Epithelial cell of esophagus (primary cell): ENCODE measurements at regions not wholly inside any gene's neighbourhood (a gene's known extent, or its start where the extent isn't known, plus 50 kb on each side); places are given as distances from the start of the nearest gene placed in this dataset.

Source experiments
- DNase-seq: peaks from one replicate; pipeline ENCODE4 v3.0.0; 2010; ENCODE audit warnings: low read depth
- H3K4me3 ChIP-seq: 2 replicates; pipeline ENCODE4 v1.5.1; 2011; ENCODE audit warnings: mild to moderate bottlenecking, low read length, control low read depth
- TF ChIP-seq, protein P1 (sequence below): IDR thresholded peaks from 2 replicates; pipeline ENCODE4 v1.5.1; 2011; ENCODE audit warnings: low read depth, mild to moderate bottlenecking, low read length, control low read depth, inconsistent platforms; ENCODE audit not compliant: insufficient read depth; ENCODE audit errors: missing control alignments

DNA sequence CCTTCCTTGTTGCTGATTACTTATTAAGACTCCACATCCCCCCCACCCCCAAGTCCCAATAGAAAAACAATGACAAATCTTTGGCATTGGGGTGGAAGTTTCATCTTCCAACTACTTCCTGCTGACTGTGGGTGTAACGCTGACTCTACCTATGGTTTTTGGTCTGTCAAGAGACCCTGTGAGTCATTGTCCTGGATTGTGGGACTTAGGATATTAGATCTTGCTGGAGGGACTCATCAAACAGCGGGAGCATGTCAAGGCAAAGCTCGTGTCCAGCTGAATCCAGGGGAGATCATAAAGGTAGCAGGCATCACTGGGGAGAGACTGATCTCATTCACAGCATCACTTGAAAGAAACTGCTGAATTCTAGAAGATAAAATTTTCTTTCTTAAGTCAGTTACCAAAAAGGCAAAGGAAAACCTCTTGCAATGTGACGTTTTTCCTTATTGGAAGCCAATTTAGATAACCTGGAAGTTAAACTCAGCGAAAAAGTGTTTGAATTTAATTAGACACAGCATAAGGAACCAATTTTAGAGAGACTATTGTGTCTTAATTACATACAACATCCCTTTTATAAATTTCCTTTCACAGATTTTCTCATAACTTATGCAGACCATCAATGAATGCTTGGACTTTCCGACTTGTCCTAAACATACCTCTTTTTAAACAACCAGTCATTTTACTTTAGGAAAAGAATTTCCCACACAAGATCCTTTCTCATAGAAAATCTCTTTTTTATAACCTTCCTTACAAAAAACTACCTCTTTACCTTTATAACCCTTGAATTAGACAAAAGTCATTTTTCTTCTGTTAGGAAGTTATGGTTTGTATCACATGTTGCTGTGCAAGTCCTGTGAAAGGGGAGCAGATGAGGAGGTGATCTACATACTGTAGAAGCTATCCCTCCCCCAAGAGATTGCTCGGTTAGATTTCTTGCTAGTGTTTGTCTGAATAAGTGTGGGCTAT, 94.6 kb upstream of the SCAF11 start:
- no peak overlapping the region for H3K4me3 ChIP-seq
- TF ChIP-seq, protein P1, sequence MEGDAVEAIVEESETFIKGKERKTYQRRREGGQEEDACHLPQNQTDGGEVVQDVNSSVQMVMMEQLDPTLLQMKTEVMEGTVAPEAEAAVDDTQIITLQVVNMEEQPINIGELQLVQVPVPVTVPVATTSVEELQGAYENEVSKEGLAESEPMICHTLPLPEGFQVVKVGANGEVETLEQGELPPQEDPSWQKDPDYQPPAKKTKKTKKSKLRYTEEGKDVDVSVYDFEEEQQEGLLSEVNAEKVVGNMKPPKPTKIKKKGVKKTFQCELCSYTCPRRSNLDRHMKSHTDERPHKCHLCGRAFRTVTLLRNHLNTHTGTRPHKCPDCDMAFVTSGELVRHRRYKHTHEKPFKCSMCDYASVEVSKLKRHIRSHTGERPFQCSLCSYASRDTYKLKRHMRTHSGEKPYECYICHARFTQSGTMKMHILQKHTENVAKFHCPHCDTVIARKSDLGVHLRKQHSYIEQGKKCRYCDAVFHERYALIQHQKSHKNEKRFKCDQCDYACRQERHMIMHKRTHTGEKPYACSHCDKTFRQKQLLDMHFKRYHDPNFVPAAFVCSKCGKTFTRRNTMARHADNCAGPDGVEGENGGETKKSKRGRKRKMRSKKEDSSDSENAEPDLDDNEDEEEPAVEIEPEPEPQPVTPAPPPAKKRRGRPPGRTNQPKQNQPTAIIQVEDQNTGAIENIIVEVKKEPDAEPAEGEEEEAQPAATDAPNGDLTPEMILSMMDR: no peak
- peak; percentile 49 for DNase-seq

DNA sequence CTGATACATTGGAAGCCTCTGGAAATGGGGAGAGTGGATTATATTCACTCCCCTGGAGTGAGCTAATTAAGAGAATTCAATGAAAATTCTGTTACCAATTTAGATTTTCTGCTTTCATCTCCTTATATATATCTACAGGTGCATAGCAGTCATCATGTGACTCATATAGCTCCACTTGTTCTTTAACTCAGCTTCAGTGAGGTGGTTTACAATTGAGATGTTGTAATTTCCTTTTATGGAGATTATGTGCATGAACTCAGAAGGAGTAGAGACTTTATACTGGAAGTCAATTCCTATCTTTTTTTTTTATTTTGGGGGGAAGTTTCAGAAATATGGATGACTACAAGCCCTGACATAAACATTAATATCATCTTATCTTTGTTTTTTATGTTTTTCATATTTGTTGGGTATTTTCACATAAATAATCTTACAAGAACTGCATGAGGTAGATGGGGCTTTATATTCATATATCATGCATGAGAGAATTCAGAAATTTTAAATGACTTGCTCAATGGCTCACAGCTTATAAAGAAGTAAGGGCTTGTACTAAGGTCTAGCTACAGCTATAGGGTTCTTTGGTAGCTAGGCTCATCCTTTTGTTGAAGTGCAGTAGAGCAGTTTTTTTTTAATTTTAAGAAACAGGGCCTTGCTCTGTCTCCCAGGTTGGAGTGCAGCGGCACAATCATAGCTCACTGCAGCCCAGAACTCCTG, 92.3 kb upstream of the SCAF11 start:
- TF ChIP-seq, protein P1: no peak
- DNase-seq: peak; percentile 46
- no peak overlapping the region for H3K4me3 ChIP-seq

DNA sequence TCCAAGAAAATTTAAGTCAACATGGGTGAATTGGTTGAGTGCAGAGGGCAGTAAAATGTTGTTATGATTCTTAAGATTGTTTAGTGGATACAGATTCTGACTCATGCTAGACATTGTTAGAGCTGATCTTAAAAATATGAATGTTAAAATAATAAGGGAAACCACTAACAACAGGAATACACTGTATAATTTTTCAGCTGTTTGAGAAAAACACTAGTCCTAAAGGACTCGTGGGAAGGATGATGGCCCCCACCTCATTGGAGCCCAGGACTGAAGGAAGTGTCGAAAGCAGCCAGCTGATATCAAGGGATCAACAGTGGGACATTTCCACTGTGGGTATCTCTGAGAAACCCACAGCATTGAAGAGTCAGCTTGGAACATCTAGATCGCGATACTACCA, 82.9 kb upstream of the SCAF11 start:
- TF ChIP-seq, protein P1: no peak
- DNase-seq: no peak

DNA sequence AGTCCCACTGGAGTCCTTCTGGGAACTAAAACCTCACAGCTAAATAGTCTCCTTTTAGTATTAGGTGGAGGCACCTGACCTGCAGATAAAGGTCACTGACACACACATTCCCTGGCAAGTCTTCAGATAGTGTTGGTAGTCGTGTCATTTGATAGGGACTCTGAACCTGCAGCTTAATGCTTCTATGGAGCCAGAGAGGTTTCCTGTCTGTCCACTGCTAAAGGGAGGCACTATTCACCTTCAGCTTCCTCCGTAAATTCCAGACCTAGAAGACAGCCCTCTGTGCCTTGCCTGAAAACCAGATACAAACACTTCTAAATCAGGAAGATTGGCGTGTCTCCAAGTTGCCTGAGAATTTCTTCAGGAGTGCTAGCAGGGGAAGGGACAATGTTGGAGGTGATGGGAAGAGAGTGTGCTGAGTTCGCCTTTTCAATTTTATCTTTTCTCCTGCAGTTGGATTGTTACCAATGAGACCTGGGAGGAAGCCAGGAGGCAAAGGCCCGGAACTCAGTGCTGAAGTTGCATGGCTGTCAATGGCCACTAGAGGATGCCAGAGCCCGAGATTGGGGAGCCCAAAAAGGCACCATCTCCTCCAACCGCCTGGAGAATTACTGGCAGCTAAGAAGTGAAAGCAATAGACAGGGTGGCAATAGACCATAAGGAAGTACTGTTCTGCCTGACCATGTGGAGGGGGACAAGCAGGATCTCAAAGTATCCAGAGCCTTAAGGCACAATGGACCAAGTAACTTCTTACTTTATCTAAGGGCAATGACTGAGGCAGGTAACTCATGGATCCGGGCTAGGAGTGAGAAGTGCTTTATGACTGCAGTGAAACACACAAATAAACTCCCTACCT, 81.6 kb upstream of the SCAF11 start:
- peak; percentile 76 for DNase-seq
- TF ChIP-seq, protein P1: peak; percentile 100
- H3K4me3 ChIP-seq: no peak overlapping the region

More for the DNA sequence above, 82.9 kb upstream of the SCAF11 start:
- no peak overlapping the region for H3K4me3 ChIP-seq

DNA sequence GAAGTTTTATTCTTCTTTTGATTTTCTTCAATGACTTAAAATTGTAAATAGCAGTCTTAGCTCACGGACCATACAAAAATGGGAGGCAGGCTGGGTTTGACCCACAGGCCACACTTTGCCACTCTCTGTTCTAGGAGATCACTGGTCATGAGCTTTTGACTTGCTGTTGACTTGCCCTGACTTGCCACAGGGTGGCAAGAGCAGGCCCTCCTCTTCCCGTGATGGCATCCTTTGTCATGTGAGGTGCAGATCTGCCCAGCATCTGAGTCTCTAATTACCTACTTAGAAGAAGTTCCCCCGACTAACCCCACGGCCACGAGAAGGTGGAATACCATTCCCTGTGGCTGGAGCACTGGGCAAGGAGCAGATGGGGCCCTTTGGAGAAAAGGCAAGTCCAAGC, 81.0 kb upstream of the SCAF11 start:
- TF ChIP-seq, protein P1: no peak
- peak; percentile 68 for DNase-seq
- no peak overlapping the region for H3K4me3 ChIP-seq

DNA sequence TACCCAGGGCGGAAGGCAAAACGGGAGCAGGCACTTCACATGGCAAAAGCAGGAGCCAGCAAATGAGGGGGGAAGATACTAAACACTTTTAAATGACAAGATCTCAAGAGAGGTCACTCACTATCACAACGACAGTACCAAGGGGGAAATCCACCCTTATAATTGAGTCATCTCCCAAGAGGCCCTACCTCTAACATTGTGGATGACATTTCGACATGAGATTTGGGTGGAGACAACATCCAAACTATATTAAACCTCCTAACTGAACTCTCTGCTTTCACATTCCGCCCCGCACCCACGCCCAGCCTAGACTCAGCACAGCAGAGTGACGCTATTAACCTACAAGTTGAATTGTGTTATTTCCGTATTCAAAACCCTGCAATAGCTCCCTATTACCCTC, 76.7 kb upstream of the SCAF11 start:
- TF ChIP-seq, protein P1: no peak
- no peak overlapping the region for H3K4me3 ChIP-seq
- no peak for DNase-seq
